ENCODE measurements at regions not wholly inside any gene's neighbourhood (a gene's known extent, or its start where the extent isn't known, plus 50 kb on each side); places are given as distances from the start of the nearest gene placed in this dataset.
"Not testable (repeated sequence)": the region's sequence is repeated elsewhere in the genome, so short reads cannot be mapped to it uniquely, and the experiment has no call there.

- DNase-seq = no peak
These were observed 260.0 kb upstream of the KYNU start for GRCh38 chr2:142617461-142617860.

- no peak for DNase-seq
These were observed 261.6 kb upstream of the KYNU start for GRCh38 chr2:142615876-142616275.

- DNase-seq = not testable (repeated sequence)
These were observed 264.3 kb upstream of the KYNU start for GRCh38 chr2:142613193-142613592.

GRCh38 chr2:142605421-142605820 lies 272.0 kb upstream of the KYNU start:
- no peak for DNase-seq

GRCh38 chr2:142603759-142604158 lies 273.7 kb upstream of the KYNU start:
- DNase-seq = no peak

- no peak for DNase-seq
These were observed 275.0 kb upstream of the KYNU start for GRCh38 chr2:142602418-142602989.

- no peak for DNase-seq
These were observed 275.7 kb upstream of the KYNU start for GRCh38 chr2:142601794-142602193.

GRCh38 chr2:142599504-142599903 lies 278.0 kb upstream of the KYNU start:
- DNase-seq = no peak

GRCh38 chr2:142598846-142599245 lies 278.6 kb upstream of the KYNU start:
- no peak for DNase-seq

GRCh38 chr2:142596334-142597088 lies 281.0 kb upstream of the KYNU start:
- DNase-seq = no peak

- DNase-seq = no peak
These were observed 282.5 kb upstream of the KYNU start for GRCh38 chr2:142594935-142595334.

GRCh38 chr2:142592171-142592570 lies 285.3 kb upstream of the KYNU start:
- DNase-seq = no peak

- DNase-seq = no peak
These were observed 286.0 kb upstream of the KYNU start for GRCh38 chr2:142591420-142591819.

GRCh38 chr2:142588269-142588668 lies 289.2 kb upstream of the KYNU start:
- no peak for DNase-seq

GRCh38 chr2:142586693-142587580 lies 290.5 kb upstream of the KYNU start:
- DNase-seq = no peak

GRCh38 chr2:142585785-142586184 lies 291.7 kb upstream of the KYNU start:
- DNase-seq = no peak

- no peak for DNase-seq
These were observed 295.1 kb upstream of the KYNU start for GRCh38 chr2:142582317-142582716.

- no peak for DNase-seq
These were observed 296.0 kb upstream of the KYNU start for GRCh38 chr2:142581491-142581890.

GRCh38 chr2:142580691-142581090 lies 296.8 kb upstream of the KYNU start:
- DNase-seq = no peak

GRCh38 chr2:142575561-142575960 lies 301.9 kb upstream of the KYNU start:
- no peak for DNase-seq

GRCh38 chr2:142574388-142574787 lies 303.1 kb upstream of the KYNU start:
- DNase-seq = no peak

- DNase-seq = no peak
These were observed 304.9 kb upstream of the KYNU start for GRCh38 chr2:142572346-142573132.

- no peak for DNase-seq
These were observed 305.5 kb upstream of the KYNU start for GRCh38 chr2:142571934-142572333.

Data from CD4-positive, alpha-beta T cell treated with Interleukin-21 for 1 hour (primary cell).